Keratinocyte (primary cell): ENCODE measurements at regions not wholly inside any gene's neighbourhood (a gene's known extent, or its start where the extent isn't known, plus 50 kb on each side); places are given as distances from the start of the nearest gene placed in this dataset.

Source experiments
- DNase-seq: peaks from one replicate; pipeline ENCODE4 v3.0.0-alpha.2; 2011; ENCODE audit warnings: low read depth, missing footprints, low spot score
- FAIRE-seq: peaks from 2 replicates; lab custom pipeline; 2011; peaks lifted over from hg19 to GRCh38; lab: Jason Lieb, UNC
- H2AFZ ChIP-seq: 2 replicates; pipeline ENCODE4 v1.6.0; 2012; ENCODE audit warnings: low read length, control low read depth, inconsistent platforms; ENCODE audit not compliant: control insufficient read depth
- H3K27ac ChIP-seq: 2 replicates; pipeline ENCODE4 v1.5.1; 2011; ENCODE audit warnings: low read length; ENCODE audit not compliant: control insufficient read depth, insufficient read depth
- H3K27me3 ChIP-seq: 3 replicates; pipeline ENCODE4 v1.6.0; 2011; ENCODE audit warnings: low read length; ENCODE audit not compliant: control insufficient read depth, insufficient read depth; ENCODE audit errors: extremely low read depth
- H3K36me3 ChIP-seq, 2 experiments: 2 replicates in 1 of 2; 3 replicates in 1 of 2; pipeline ENCODE4 v1.5.1; 2011; ENCODE audit warnings: low read length in 2 of 2, mild to moderate bottlenecking in 1 of 2; ENCODE audit not compliant: control insufficient read depth in 2 of 2, insufficient read depth in 2 of 2; ENCODE audit errors: extremely low read depth in 1 of 2
- H3K4me1 ChIP-seq: 3 replicates; pipeline ENCODE4 v1.5.1; 2011; ENCODE audit warnings: low read length; ENCODE audit not compliant: control insufficient read depth, insufficient read depth; ENCODE audit errors: extremely low read depth
- H3K4me2 ChIP-seq: 3 replicates; pipeline ENCODE4 v1.6.0; 2011; ENCODE audit warnings: low read depth, low read length; ENCODE audit not compliant: control insufficient read depth, insufficient read depth; ENCODE audit errors: extremely low read depth
- H3K4me3 ChIP-seq, 3 experiments: fragments of 200-600 bp in 1 of 3; sonication (generic) in 1 of 3; 2 replicates in 2 of 3; 3 replicates in 1 of 3; pipeline ENCODE4 v1.5.1; 2011 to 2016; ENCODE audit warnings: low read length in 3 of 3, mild to moderate bottlenecking in 3 of 3, control low read depth in 2 of 3, inconsistent platforms in 1 of 3, low read depth in 1 of 3, mixed read lengths in 1 of 3, mixed run types in 1 of 3, moderate library complexity in 1 of 3; ENCODE audit not compliant: control insufficient read depth in 2 of 3, insufficient read depth in 2 of 3; ENCODE audit errors: extremely low read depth in 1 of 3
- H3K79me2 ChIP-seq: 2 replicates; pipeline ENCODE4 v1.6.0; 2012; ENCODE audit warnings: low read length; ENCODE audit not compliant: control insufficient read depth, insufficient read depth
- H3K9ac ChIP-seq: 3 replicates; pipeline ENCODE4 v1.6.0; 2011; ENCODE audit warnings: low read length; ENCODE audit not compliant: control insufficient read depth, insufficient read depth; ENCODE audit errors: extremely low read depth
- H3K9me1 ChIP-seq: 3 replicates; pipeline ENCODE4 v1.6.0; 2011; ENCODE audit warnings: low read length; ENCODE audit not compliant: control insufficient read depth, insufficient read depth; ENCODE audit errors: extremely low read depth
- H3K9me3 ChIP-seq: 2 replicates; pipeline ENCODE4 v1.5.1; 2012; ENCODE audit warnings: low read depth, low read length; ENCODE audit not compliant: control insufficient read depth
- H4K20me1 ChIP-seq: 3 replicates; pipeline ENCODE4 v1.6.0; 2011; ENCODE audit warnings: low read length; ENCODE audit not compliant: control insufficient read depth, insufficient read depth; ENCODE audit errors: extremely low read depth
- EZH2 ChIP-seq: IDR thresholded peaks from one replicate; pipeline ENCODE4 v1.6.1; 2012; ENCODE audit warnings: inconsistent platforms, mild to moderate bottlenecking, low read length, moderate library complexity
- dilution Hi-C: fragments of 300-500 bp; cut with MboI; formaldehyde crosslinking; loops from one replicate; pipeline ENCODE4 v1.7.0; 2020; ENCODE audit warnings: low sequenced_read_pairs; ENCODE audit not compliant: extremely low pct_ligation_motif_present
- TF ChIP-seq, protein P1 (sequence below), 3 experiments: IDR thresholded peaks in 1 of 3; conservative IDR thresholded peaks in 1 of 3; optimal IDR thresholded peaks in 1 of 3; 2 replicates in 2 of 3; 3 replicates in 1 of 3; pipeline versions ENCODE3 to v1.5.1; 2011; ENCODE audit warnings: low read length in 3 of 3, mild to moderate bottlenecking in 3 of 3, moderate library complexity in 2 of 3, control low read depth in 1 of 3, inconsistent platforms in 1 of 3; ENCODE audit not compliant: insufficient read depth in 2 of 3; ENCODE audit errors: extremely low read depth in 1 of 3

DNA sequence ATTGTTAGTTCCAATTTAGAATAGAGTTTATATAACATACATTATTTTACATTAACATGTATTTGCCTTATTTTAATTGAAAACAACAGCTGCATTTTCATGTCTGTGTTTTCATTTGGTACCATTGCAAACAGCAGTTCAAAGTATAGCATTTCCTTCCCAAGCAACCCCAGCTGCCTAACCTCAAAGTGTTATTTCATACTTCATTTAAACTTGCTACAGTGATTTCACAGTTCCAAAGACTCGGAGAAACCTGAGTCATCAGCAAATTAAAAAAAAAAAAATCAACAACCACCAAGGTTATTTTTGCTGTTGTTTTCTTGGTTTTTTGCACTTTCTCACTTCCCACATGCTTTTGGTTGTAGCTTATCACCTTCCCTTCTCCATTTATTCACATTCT is 236.5 kb upstream of the SPHKAP start:
- H4K20me1 ChIP-seq = no peaks in the 10 kb centered on the region
- FAIRE-seq (no peak), DNase-seq (no peak)
- H3K4me2 ChIP-seq = no peak overlapping the region
- H3K9me3 ChIP-seq = no peaks in the 10 kb centered on the region
- H3K9me1 ChIP-seq = no peaks in the 10 kb centered on the region
- no peaks in the 10 kb centered on the region for H3K36me3 ChIP-seq
- H3K79me2 ChIP-seq = no peaks in the 10 kb centered on the region
- H3K27ac ChIP-seq = no peak overlapping the region
- TF ChIP-seq, protein P1, sequence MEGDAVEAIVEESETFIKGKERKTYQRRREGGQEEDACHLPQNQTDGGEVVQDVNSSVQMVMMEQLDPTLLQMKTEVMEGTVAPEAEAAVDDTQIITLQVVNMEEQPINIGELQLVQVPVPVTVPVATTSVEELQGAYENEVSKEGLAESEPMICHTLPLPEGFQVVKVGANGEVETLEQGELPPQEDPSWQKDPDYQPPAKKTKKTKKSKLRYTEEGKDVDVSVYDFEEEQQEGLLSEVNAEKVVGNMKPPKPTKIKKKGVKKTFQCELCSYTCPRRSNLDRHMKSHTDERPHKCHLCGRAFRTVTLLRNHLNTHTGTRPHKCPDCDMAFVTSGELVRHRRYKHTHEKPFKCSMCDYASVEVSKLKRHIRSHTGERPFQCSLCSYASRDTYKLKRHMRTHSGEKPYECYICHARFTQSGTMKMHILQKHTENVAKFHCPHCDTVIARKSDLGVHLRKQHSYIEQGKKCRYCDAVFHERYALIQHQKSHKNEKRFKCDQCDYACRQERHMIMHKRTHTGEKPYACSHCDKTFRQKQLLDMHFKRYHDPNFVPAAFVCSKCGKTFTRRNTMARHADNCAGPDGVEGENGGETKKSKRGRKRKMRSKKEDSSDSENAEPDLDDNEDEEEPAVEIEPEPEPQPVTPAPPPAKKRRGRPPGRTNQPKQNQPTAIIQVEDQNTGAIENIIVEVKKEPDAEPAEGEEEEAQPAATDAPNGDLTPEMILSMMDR (optimal IDR thresholded peaks at IDR 0.05 in 1 of 3, IDR thresholded peaks at IDR 0.05 in 1 of 3, conservative IDR thresholded peaks at IDR 0.05 in 1 of 3; ENCODE audit: extremely low read depth in 1 of 3, insufficient read depth in 2 of 3, low read length in 3 of 3) = no peak
- TF ChIP-seq EZH2 = no peak
- no peak overlapping the region for H2AFZ ChIP-seq
- no peaks in the 10 kb centered on the region for H3K27me3 ChIP-seq
- dilution Hi-C loops = no loop called here
- no peaks in the 10 kb centered on the region for H3K4me1 ChIP-seq
- H3K4me3 ChIP-seq = no peak overlapping the region
- no peak overlapping the region for H3K9ac ChIP-seq

DNA sequence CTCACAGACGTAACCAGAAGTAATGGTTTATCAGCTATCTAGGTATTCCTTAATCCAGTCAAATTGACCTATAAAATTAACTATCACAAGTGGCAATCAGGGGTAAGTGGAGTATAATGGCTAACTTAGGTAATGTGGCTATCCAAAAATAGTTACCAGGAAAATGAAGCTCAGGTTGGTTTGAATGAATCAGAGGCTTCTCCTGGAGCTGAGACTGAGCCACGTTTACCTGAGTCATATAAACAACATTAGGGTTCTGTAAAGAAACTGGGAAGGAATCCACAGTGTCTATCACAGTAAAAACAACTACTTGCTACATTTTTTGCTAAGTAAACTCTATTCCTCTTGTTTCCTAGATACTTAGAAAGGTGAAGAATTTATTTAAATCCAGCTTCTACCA is 236.0 kb upstream of the SPHKAP start:
- no peaks in the 10 kb centered on the region for H3K9me3 ChIP-seq
- no peaks in the 10 kb centered on the region for H3K4me1 ChIP-seq
- H3K9ac ChIP-seq = no peak overlapping the region
- H3K4me3 ChIP-seq = no peak overlapping the region
- H3K36me3 ChIP-seq = no peaks in the 10 kb centered on the region
- no peak overlapping the region for H3K4me2 ChIP-seq
- no peak overlapping the region for H3K27ac ChIP-seq
- DNase-seq (no peak), FAIRE-seq (no peak)
- H4K20me1 ChIP-seq = no peaks in the 10 kb centered on the region
- no peaks in the 10 kb centered on the region for H3K27me3 ChIP-seq
- H3K9me1 ChIP-seq = no peaks in the 10 kb centered on the region
- dilution Hi-C loops = no loop called here
- H2AFZ ChIP-seq = no peak overlapping the region
- H3K79me2 ChIP-seq = no peaks in the 10 kb centered on the region
- TF ChIP-seq, protein P1 (optimal IDR thresholded peaks at IDR 0.05 in 1 of 3, IDR thresholded peaks at IDR 0.05 in 1 of 3, conservative IDR thresholded peaks at IDR 0.05 in 1 of 3; ENCODE audit: extremely low read depth in 1 of 3, insufficient read depth in 2 of 3, low read length in 3 of 3) = no peak
- no peak for TF ChIP-seq EZH2
